ENCODE measurements at regions not wholly inside any gene's neighbourhood (a gene's known extent, or its start where the extent isn't known, plus 50 kb on each side); places are given as distances from the start of the nearest gene placed in this dataset.

- DNase-seq (ENCODE audit: low read depth in 1 of 2, low spot score in 1 of 2), result no peak
- Histone ChIP-seq H3K4me3 (replicated peaks; ENCODE audit: insufficient read depth, low read length) (no peak overlapping the region), H3K27me3 (ENCODE audit: insufficient read depth, poor library complexity, severe bottlenecking) (no peaks in the 10 kb centered on the region), H3K27ac (replicated peaks) (no peak overlapping the region)
- TF ChIP-seq POLR2AphosphoS5 (IDR thresholded peaks at IDR 0.05; ENCODE audit: low read depth), result no peak
- no peak for TF ChIP-seq CTCF (IDR thresholded peaks at IDR 0.05; ENCODE audit: insufficient read depth, low read length)
- TF ChIP-seq SPI1 (IDR thresholded peaks at IDR 0.05; ENCODE audit: borderline replicate concordance, low read depth), result no peak
- TF ChIP-seq GABPA (IDR thresholded peaks at IDR 0.05; ENCODE audit: low read depth), result no peak
- TF ChIP-seq, protein P1, sequence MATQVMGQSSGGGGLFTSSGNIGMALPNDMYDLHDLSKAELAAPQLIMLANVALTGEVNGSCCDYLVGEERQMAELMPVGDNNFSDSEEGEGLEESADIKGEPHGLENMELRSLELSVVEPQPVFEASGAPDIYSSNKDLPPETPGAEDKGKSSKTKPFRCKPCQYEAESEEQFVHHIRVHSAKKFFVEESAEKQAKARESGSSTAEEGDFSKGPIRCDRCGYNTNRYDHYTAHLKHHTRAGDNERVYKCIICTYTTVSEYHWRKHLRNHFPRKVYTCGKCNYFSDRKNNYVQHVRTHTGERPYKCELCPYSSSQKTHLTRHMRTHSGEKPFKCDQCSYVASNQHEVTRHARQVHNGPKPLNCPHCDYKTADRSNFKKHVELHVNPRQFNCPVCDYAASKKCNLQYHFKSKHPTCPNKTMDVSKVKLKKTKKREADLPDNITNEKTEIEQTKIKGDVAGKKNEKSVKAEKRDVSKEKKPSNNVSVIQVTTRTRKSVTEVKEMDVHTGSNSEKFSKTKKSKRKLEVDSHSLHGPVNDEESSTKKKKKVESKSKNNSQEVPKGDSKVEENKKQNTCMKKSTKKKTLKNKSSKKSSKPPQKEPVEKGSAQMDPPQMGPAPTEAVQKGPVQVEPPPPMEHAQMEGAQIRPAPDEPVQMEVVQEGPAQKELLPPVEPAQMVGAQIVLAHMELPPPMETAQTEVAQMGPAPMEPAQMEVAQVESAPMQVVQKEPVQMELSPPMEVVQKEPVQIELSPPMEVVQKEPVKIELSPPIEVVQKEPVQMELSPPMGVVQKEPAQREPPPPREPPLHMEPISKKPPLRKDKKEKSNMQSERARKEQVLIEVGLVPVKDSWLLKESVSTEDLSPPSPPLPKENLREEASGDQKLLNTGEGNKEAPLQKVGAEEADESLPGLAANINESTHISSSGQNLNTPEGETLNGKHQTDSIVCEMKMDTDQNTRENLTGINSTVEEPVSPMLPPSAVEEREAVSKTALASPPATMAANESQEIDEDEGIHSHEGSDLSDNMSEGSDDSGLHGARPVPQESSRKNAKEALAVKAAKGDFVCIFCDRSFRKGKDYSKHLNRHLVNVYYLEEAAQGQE (IDR thresholded peaks at IDR 0.05; ENCODE audit: insufficient replicate concordance, low read depth), result no peak
Measured at GRCh38 chr21:38597421-38597820, 99.1 kb upstream of the ERG start.

DNA sequence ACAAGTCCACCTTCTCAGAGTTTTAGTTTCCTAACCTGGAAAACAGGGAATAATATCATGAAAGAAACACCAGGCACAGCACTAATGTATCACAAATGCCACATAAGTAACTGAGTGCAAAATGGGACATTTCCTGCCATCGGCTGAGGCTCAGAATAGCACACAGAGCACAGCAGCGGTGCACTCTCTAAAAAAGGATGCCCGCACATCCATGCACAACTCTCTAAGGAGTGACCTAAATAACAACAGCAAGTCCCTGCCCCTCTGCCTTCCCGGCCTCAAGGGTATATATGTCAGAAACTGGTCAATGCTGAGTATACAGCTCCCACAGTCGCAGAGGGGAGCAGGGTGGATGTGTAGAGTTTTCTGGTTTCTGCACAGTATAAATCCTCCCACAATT is 100.1 kb upstream of the ERG start:
- H3K27me3 ChIP-seq (ENCODE audit: insufficient read depth, poor library complexity, severe bottlenecking), result no peaks in the 10 kb centered on the region
- H3K4me3 ChIP-seq (replicated peaks; ENCODE audit: insufficient read depth, low read length), result no peak overlapping the region
- DNase-seq (ENCODE audit: low read depth in 1 of 2, low spot score in 1 of 2), result no peak
- TF ChIP-seq GABPA (IDR thresholded peaks at IDR 0.05; ENCODE audit: low read depth) (no peak), CTCF (IDR thresholded peaks at IDR 0.05; ENCODE audit: insufficient read depth, low read length) (no peak), POLR2AphosphoS5 (IDR thresholded peaks at IDR 0.05; ENCODE audit: low read depth) (no peak), SPI1 (IDR thresholded peaks at IDR 0.05; ENCODE audit: borderline replicate concordance, low read depth) (no peak)
- TF ChIP-seq, protein P1 (IDR thresholded peaks at IDR 0.05; ENCODE audit: insufficient replicate concordance, low read depth), result no peak
- H3K27ac ChIP-seq (replicated peaks), result no peak overlapping the region

DNA sequence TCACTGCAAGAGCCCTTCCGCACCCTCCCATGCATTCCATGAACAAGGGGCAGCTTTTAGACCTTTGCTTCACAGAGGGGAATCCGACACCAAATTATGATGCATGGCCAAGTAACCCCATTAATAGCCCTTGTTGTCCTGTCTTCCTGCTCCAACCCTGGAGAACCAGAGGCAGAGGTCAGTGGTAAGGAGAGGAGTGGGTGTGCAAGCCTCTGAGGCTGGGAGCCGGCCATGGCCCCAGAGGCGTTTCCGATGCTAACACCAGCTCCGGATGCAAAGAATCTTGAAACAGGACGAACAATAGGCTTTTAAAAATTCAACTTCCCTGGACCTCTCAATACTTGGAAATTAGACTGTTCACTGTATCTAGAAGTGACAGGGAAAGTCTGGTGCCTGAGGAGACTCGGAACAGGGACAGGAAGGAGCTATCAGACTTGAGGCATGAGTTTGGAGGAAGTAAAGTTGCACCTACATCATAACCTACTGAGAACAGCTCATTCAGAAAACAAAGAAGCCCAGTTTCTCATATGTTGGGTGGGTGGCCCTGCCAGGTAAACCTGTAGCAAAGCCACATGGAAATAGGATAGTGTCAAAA is 101.2 kb upstream of the ERG start:
- no peak overlapping the region for H3K4me3 ChIP-seq (replicated peaks; ENCODE audit: insufficient read depth, low read length)
- H3K27ac ChIP-seq (replicated peaks), result no peak overlapping the region
- DNase-seq (ENCODE audit: low read depth in 1 of 2, low spot score in 1 of 2), result no peak
- no peaks in the 10 kb centered on the region for H3K27me3 ChIP-seq (ENCODE audit: insufficient read depth, poor library complexity, severe bottlenecking)
- TF ChIP-seq GABPA (IDR thresholded peaks at IDR 0.05; ENCODE audit: low read depth) (no peak), SPI1 (IDR thresholded peaks at IDR 0.05; ENCODE audit: borderline replicate concordance, low read depth) (no peak), POLR2AphosphoS5 (IDR thresholded peaks at IDR 0.05; ENCODE audit: low read depth) (no peak), CTCF (IDR thresholded peaks at IDR 0.05; ENCODE audit: insufficient read depth, low read length) (no peak)
- TF ChIP-seq, protein P1 (IDR thresholded peaks at IDR 0.05; ENCODE audit: insufficient replicate concordance, low read depth), result no peak
